ENCODE measurements at regions not wholly inside any gene's neighbourhood (a gene's known extent, or its start where the extent isn't known, plus 50 kb on each side); places are given as distances from the start of the nearest gene placed in this dataset.
"Not testable (repeated sequence)": the region's sequence is repeated elsewhere in the genome, so short reads cannot be mapped to it uniquely, and the experiment has no call there.

GRCh38 chr13:78868991-78869390 lies 210.0 kb upstream of the OBI1 start:
- H2AFZ ChIP-seq (ENCODE audit: insufficient read depth, low read depth, low read length, poor library complexity, severe bottlenecking), result no peak overlapping the region
- intact Hi-C loops (cut with micrococcal nuclease), result no loop called here
- no peak overlapping the region for H3K4me2 ChIP-seq (replicated peaks; ENCODE audit: low read depth, low read length, poor library complexity, severe bottlenecking)
- ATAC-seq (ENCODE audit: low read depth) (no peak), DNase-seq (no peak)
- TF ChIP-seq, protein P1, sequence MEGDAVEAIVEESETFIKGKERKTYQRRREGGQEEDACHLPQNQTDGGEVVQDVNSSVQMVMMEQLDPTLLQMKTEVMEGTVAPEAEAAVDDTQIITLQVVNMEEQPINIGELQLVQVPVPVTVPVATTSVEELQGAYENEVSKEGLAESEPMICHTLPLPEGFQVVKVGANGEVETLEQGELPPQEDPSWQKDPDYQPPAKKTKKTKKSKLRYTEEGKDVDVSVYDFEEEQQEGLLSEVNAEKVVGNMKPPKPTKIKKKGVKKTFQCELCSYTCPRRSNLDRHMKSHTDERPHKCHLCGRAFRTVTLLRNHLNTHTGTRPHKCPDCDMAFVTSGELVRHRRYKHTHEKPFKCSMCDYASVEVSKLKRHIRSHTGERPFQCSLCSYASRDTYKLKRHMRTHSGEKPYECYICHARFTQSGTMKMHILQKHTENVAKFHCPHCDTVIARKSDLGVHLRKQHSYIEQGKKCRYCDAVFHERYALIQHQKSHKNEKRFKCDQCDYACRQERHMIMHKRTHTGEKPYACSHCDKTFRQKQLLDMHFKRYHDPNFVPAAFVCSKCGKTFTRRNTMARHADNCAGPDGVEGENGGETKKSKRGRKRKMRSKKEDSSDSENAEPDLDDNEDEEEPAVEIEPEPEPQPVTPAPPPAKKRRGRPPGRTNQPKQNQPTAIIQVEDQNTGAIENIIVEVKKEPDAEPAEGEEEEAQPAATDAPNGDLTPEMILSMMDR (IDR thresholded peaks at IDR 0.05), result no peak
- no peak for TF ChIP-seq EZH2 (IDR thresholded peaks at IDR 0.05; ENCODE audit: borderline replicate concordance, insufficient read depth, low read depth, low read length, poor library complexity, severe bottlenecking)
- CTCF ChIA-PET, result no interaction called here
- H3K27ac ChIP-seq (ENCODE audit: low read length in 2 of 2), result no peak overlapping the region
- Mint-ChIP-seq H3K27ac (no peak overlapping the region), H3K4me1 (no peaks in the 10 kb centered on the region), H3K4me3 (no peak overlapping the region), H3K9me3 (ENCODE audit: insufficient read depth) (peaks cover 4% of the 10 kb centered on the region), H3K27me3 (no peaks in the 10 kb centered on the region)
- H3K4me3 ChIP-seq (ENCODE audit: control extremely low read depth in 1 of 5, extremely low read depth in 1 of 5, insufficient read depth in 1 of 5, low read depth in 2 of 5, low read length in 4 of 5), result no peak overlapping the region
- POLR2A ChIA-PET, result no interaction called here
- H3K9me3 ChIP-seq (ENCODE audit: control extremely low read depth in 1 of 3, control insufficient read depth in 2 of 3, insufficient read depth in 1 of 3, low read length in 2 of 3), result no peaks in the 10 kb centered on the region
- H3K79me2 ChIP-seq (ENCODE audit: control insufficient read depth, insufficient read depth, low read length), result no peaks in the 10 kb centered on the region
- H3K36me3 ChIP-seq (replicated peaks in 1 of 2; ENCODE audit: control extremely low read depth in 1 of 2, control insufficient read depth in 1 of 2, extremely low read depth in 1 of 2, insufficient read depth in 2 of 2, low read length in 1 of 2), result no peaks in the 10 kb centered on the region
- H3K9ac ChIP-seq (ENCODE audit: low read length), result no peak overlapping the region
- no CpG with 5 or more reads among the region's 1 CpG for WGBS (ENCODE audit: insufficient coverage)
- H3K27me3 ChIP-seq (replicated peaks in 1 of 4; ENCODE audit: control extremely low read depth in 1 of 4, control insufficient read depth in 3 of 4, insufficient read depth in 4 of 4, low read length in 3 of 4), result no peaks in the 10 kb centered on the region
- no peaks in the 10 kb centered on the region for H4K20me1 ChIP-seq (ENCODE audit: control insufficient read depth, insufficient read depth, low read length, poor library complexity, severe bottlenecking)
- H3K4me1 ChIP-seq (ENCODE audit: control insufficient read depth in 2 of 2, insufficient read depth in 2 of 2, low read length in 2 of 2), result no peaks in the 10 kb centered on the region

GRCh38 chr13:78867655-78868054 lies 208.7 kb upstream of the OBI1 start:
- CTCF ChIA-PET, result no interaction called here
- Histone ChIP-seq H3K27ac (ENCODE audit: low read length in 2 of 2) (no peak overlapping the region), H3K36me3 (replicated peaks in 1 of 2; ENCODE audit: control extremely low read depth in 1 of 2, control insufficient read depth in 1 of 2, extremely low read depth in 1 of 2, insufficient read depth in 2 of 2, low read length in 1 of 2) (no peaks in the 10 kb centered on the region), H3K9ac (ENCODE audit: low read length) (no peak overlapping the region), H3K4me3 (ENCODE audit: control extremely low read depth in 1 of 5, extremely low read depth in 1 of 5, insufficient read depth in 1 of 5, low read depth in 2 of 5, low read length in 4 of 5) (no peak overlapping the region), H3K79me2 (ENCODE audit: control insufficient read depth, insufficient read depth, low read length) (no peaks in the 10 kb centered on the region), H3K9me3 (ENCODE audit: control extremely low read depth in 1 of 3, control insufficient read depth in 2 of 3, insufficient read depth in 1 of 3, low read length in 2 of 3) (no peaks in the 10 kb centered on the region), H2AFZ (ENCODE audit: insufficient read depth, low read depth, low read length, poor library complexity, severe bottlenecking) (no peak overlapping the region), H4K20me1 (ENCODE audit: control insufficient read depth, insufficient read depth, low read length, poor library complexity, severe bottlenecking) (no peaks in the 10 kb centered on the region), H3K27me3 (replicated peaks in 1 of 4; ENCODE audit: control extremely low read depth in 1 of 4, control insufficient read depth in 3 of 4, insufficient read depth in 4 of 4, low read length in 3 of 4) (no peaks in the 10 kb centered on the region), H3K4me1 (ENCODE audit: control insufficient read depth in 2 of 2, insufficient read depth in 2 of 2, low read length in 2 of 2) (no peaks in the 10 kb centered on the region), H3K4me2 (replicated peaks; ENCODE audit: low read depth, low read length, poor library complexity, severe bottlenecking) (no peak overlapping the region)
- DNase-seq, result no peak
- 83% methylated on average over 1 of the region's 3 CpGs for WGBS (ENCODE audit: insufficient coverage)
- no peak for TF ChIP-seq EZH2 (IDR thresholded peaks at IDR 0.05; ENCODE audit: borderline replicate concordance, insufficient read depth, low read depth, low read length, poor library complexity, severe bottlenecking)
- TF ChIP-seq, protein P1 (IDR thresholded peaks at IDR 0.05), result no peak
- POLR2A ChIA-PET, result no interaction called here
- intact Hi-C loops (cut with micrococcal nuclease), result no loop called here
- no peak for ATAC-seq (ENCODE audit: low read depth)
- H3K27ac Mint-ChIP-seq, result no peak overlapping the region
- peaks cover 1% of the 10 kb centered on the region for H3K27me3 Mint-ChIP-seq
- H3K4me3 Mint-ChIP-seq, result no peak overlapping the region
- no peaks in the 10 kb centered on the region for H3K4me1 Mint-ChIP-seq
- H3K9me3 Mint-ChIP-seq (ENCODE audit: insufficient read depth), result peaks cover 4% of the 10 kb centered on the region

DNA sequence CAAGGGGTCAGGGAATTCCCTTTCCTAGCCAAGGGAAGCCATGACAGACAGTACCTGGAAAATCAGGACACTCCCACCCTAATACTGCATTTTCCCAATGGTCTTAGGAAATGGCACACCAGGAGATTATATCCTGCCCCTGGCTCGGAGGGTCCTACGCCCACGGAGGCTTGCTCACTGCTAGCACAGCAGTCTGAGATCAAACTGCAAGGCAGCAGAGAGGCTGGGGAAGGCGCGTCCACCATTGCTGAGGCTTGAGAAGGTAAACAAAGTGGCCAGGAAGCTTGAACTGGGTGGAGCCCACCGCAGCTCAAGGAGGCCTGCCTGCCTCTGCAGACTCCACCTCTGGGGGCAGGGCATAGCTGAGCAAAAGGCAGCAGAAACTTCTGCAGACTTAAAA lies 207.1 kb upstream of the OBI1 start:
- WGBS (ENCODE audit: insufficient coverage), result 82% methylated on average over 5 of the region's 6 CpGs
- H3K4me1 ChIP-seq (ENCODE audit: control insufficient read depth in 2 of 2, insufficient read depth in 2 of 2, low read length in 2 of 2); POLR2A ChIA-PET: not testable (repeated sequence)

More for the DNA sequence above, 207.1 kb upstream of the OBI1 start:
- H3K4me1 Mint-ChIP-seq; H3K4me2 ChIP-seq (replicated peaks; ENCODE audit: low read depth, low read length, poor library complexity, severe bottlenecking); H3K27me3 Mint-ChIP-seq; H3K36me3 ChIP-seq (replicated peaks in 1 of 2; ENCODE audit: control extremely low read depth in 1 of 2, control insufficient read depth in 1 of 2, extremely low read depth in 1 of 2, insufficient read depth in 2 of 2, low read length in 1 of 2); H3K27ac ChIP-seq (ENCODE audit: low read length in 2 of 2); H3K4me3 ChIP-seq (ENCODE audit: control extremely low read depth in 1 of 5, extremely low read depth in 1 of 5, insufficient read depth in 1 of 5, low read depth in 2 of 5, low read length in 4 of 5); H3K79me2 ChIP-seq (ENCODE audit: control insufficient read depth, insufficient read depth, low read length); ATAC-seq (ENCODE audit: low read depth); H3K4me3 Mint-ChIP-seq; H3K9me3 ChIP-seq (ENCODE audit: control extremely low read depth in 1 of 3, control insufficient read depth in 2 of 3, insufficient read depth in 1 of 3, low read length in 2 of 3); DNase-seq; H3K9me3 Mint-ChIP-seq (ENCODE audit: insufficient read depth); H3K27me3 ChIP-seq (replicated peaks in 1 of 4; ENCODE audit: control extremely low read depth in 1 of 4, control insufficient read depth in 3 of 4, insufficient read depth in 4 of 4, low read length in 3 of 4); H3K27ac Mint-ChIP-seq; CTCF ChIA-PET; H2AFZ ChIP-seq (ENCODE audit: insufficient read depth, low read depth, low read length, poor library complexity, severe bottlenecking); intact Hi-C loops (cut with micrococcal nuclease); H4K20me1 ChIP-seq (ENCODE audit: control insufficient read depth, insufficient read depth, low read length, poor library complexity, severe bottlenecking); H3K9ac ChIP-seq (ENCODE audit: low read length): not testable (repeated sequence)
